ENCODE measurements at regions not wholly inside any gene's neighbourhood (a gene's known extent, or its start where the extent isn't known, plus 50 kb on each side); places are given as distances from the start of the nearest gene placed in this dataset.
"Not testable (repeated sequence)": the region's sequence is repeated elsewhere in the genome, so short reads cannot be mapped to it uniquely, and the experiment has no call there.

- H3K36me3 ChIP-seq (ENCODE audit: insufficient read depth, low read length); H3K4me1 ChIP-seq (ENCODE audit: control insufficient read depth, insufficient read depth, low read length, unreplicated experiment): not testable (repeated sequence)
- peaks cover 57% of the 10 kb centered on the region for H3K27me3 ChIP-seq (ENCODE audit: insufficient read depth, low read length)
Measured at GRCh38 chr20:63134711-63135361, 81.1 kb downstream of the YTHDF1 start.

GRCh38 chr20:63134201-63134612 lies 81.7 kb downstream of the YTHDF1 start:
- no peaks in the 10 kb centered on the region for H3K79me2 ChIP-seq (ENCODE audit: control insufficient read depth, insufficient read depth, low read length, unreplicated experiment)
- H3K27me3 ChIP-seq (ENCODE audit: insufficient read depth, low read length), result peaks cover 58% of the 10 kb centered on the region
- no peak overlapping the region for H2AFZ ChIP-seq (ENCODE audit: low read length, unreplicated experiment)
- no peaks in the 10 kb centered on the region for H3K36me3 ChIP-seq (ENCODE audit: insufficient read depth, low read length)
- no peak overlapping the region for H3K27ac ChIP-seq (ENCODE audit: low read depth, low read length)
- H3K4me3 ChIP-seq (ENCODE audit: low read depth, low read length), result no peak overlapping the region
- no peaks in the 10 kb centered on the region for H3K4me1 ChIP-seq (ENCODE audit: control insufficient read depth, insufficient read depth, low read length, unreplicated experiment)

More at GRCh38 chr20:63134711-63135361, 81.1 kb downstream of the YTHDF1 start:
- not testable (repeated sequence) for H3K79me2 ChIP-seq (ENCODE audit: control insufficient read depth, insufficient read depth, low read length, unreplicated experiment); H3K4me3 ChIP-seq (ENCODE audit: low read depth, low read length); H3K27ac ChIP-seq (ENCODE audit: low read depth, low read length); H2AFZ ChIP-seq (ENCODE audit: low read length, unreplicated experiment)

GRCh38 chr20:63133481-63134091 lies 82.3 kb downstream of the YTHDF1 start:
- H3K79me2 ChIP-seq (ENCODE audit: control insufficient read depth, insufficient read depth, low read length, unreplicated experiment), result no peaks in the 10 kb centered on the region
- H3K4me1 ChIP-seq (ENCODE audit: control insufficient read depth, insufficient read depth, low read length, unreplicated experiment), result no peaks in the 10 kb centered on the region
- no peaks in the 10 kb centered on the region for H3K36me3 ChIP-seq (ENCODE audit: insufficient read depth, low read length)
- H2AFZ ChIP-seq (ENCODE audit: low read length, unreplicated experiment), result no peak overlapping the region
- no peak overlapping the region for H3K27ac ChIP-seq (ENCODE audit: low read depth, low read length)
- peaks cover 57% of the 10 kb centered on the region for H3K27me3 ChIP-seq (ENCODE audit: insufficient read depth, low read length)
- no peak overlapping the region for H3K4me3 ChIP-seq (ENCODE audit: low read depth, low read length)

GRCh38 chr20:63132715-63133471 lies 83.0 kb downstream of the YTHDF1 start:
- no peak overlapping the region for H3K27ac ChIP-seq (ENCODE audit: low read depth, low read length)
- H3K4me3 ChIP-seq (ENCODE audit: low read depth, low read length), result no peak overlapping the region
- H2AFZ ChIP-seq (ENCODE audit: low read length, unreplicated experiment), result no peak overlapping the region
- no peaks in the 10 kb centered on the region for H3K79me2 ChIP-seq (ENCODE audit: control insufficient read depth, insufficient read depth, low read length, unreplicated experiment)
- H3K36me3 ChIP-seq (ENCODE audit: insufficient read depth, low read length), result no peaks in the 10 kb centered on the region
- no peaks in the 10 kb centered on the region for H3K4me1 ChIP-seq (ENCODE audit: control insufficient read depth, insufficient read depth, low read length, unreplicated experiment)
- peaks cover 56% of the 10 kb centered on the region for H3K27me3 ChIP-seq (ENCODE audit: insufficient read depth, low read length)

GRCh38 chr20:63132131-63132714 lies 83.7 kb downstream of the YTHDF1 start:
- Histone ChIP-seq H3K4me3 (ENCODE audit: low read depth, low read length) (no peak overlapping the region), H2AFZ (ENCODE audit: low read length, unreplicated experiment) (no peak overlapping the region), H3K4me1 (ENCODE audit: control insufficient read depth, insufficient read depth, low read length, unreplicated experiment) (no peaks in the 10 kb centered on the region), H3K36me3 (ENCODE audit: insufficient read depth, low read length) (no peaks in the 10 kb centered on the region), H3K79me2 (ENCODE audit: control insufficient read depth, insufficient read depth, low read length, unreplicated experiment) (no peaks in the 10 kb centered on the region), H3K27me3 (ENCODE audit: insufficient read depth, low read length) (peaks cover 55% of the 10 kb centered on the region), H3K27ac (ENCODE audit: low read depth, low read length) (no peak overlapping the region)

GRCh38 chr20:63130658-63131577 lies 85.0 kb downstream of the YTHDF1 start:
- Histone ChIP-seq H3K79me2 (ENCODE audit: control insufficient read depth, insufficient read depth, low read length, unreplicated experiment) (no peaks in the 10 kb centered on the region), H3K4me3 (ENCODE audit: low read depth, low read length) (no peak overlapping the region)

GRCh38 chr20:63129991-63130657 lies 85.8 kb downstream of the YTHDF1 start:
- Histone ChIP-seq H3K79me2 (ENCODE audit: control insufficient read depth, insufficient read depth, low read length, unreplicated experiment) (no peaks in the 10 kb centered on the region), H3K4me3 (ENCODE audit: low read depth, low read length) (no peak overlapping the region), H3K4me1 (ENCODE audit: control insufficient read depth, insufficient read depth, low read length, unreplicated experiment) (no peaks in the 10 kb centered on the region), H3K27ac (ENCODE audit: low read depth, low read length) (no peak overlapping the region), H2AFZ (ENCODE audit: low read length, unreplicated experiment) (no peak overlapping the region), H3K36me3 (ENCODE audit: insufficient read depth, low read length) (no peaks in the 10 kb centered on the region), H3K27me3 (ENCODE audit: insufficient read depth, low read length) (peaks cover 64% of the 10 kb centered on the region)

More at GRCh38 chr20:63130658-63131577, 85.0 kb downstream of the YTHDF1 start:
- no peaks in the 10 kb centered on the region for H3K4me1 ChIP-seq (ENCODE audit: control insufficient read depth, insufficient read depth, low read length, unreplicated experiment)
- H2AFZ ChIP-seq (ENCODE audit: low read length, unreplicated experiment), result no peak overlapping the region
- peaks cover 59% of the 10 kb centered on the region for H3K27me3 ChIP-seq (ENCODE audit: insufficient read depth, low read length)
- no peaks in the 10 kb centered on the region for H3K36me3 ChIP-seq (ENCODE audit: insufficient read depth, low read length)
- H3K27ac ChIP-seq (ENCODE audit: low read depth, low read length), result no peak overlapping the region

- no peak overlapping the region for H3K27ac ChIP-seq (ENCODE audit: low read depth, low read length)
- H3K36me3 ChIP-seq (ENCODE audit: insufficient read depth, low read length), result no peaks in the 10 kb centered on the region
- H3K79me2 ChIP-seq (ENCODE audit: control insufficient read depth, insufficient read depth, low read length, unreplicated experiment), result no peaks in the 10 kb centered on the region
- no peak overlapping the region for H3K4me3 ChIP-seq (ENCODE audit: low read depth, low read length)
- H3K27me3 ChIP-seq (ENCODE audit: insufficient read depth, low read length), result peaks cover 64% of the 10 kb centered on the region
- no peaks in the 10 kb centered on the region for H3K4me1 ChIP-seq (ENCODE audit: control insufficient read depth, insufficient read depth, low read length, unreplicated experiment)
- no peak overlapping the region for H2AFZ ChIP-seq (ENCODE audit: low read length, unreplicated experiment)
Measured at GRCh38 chr20:63129376-63129965, 86.5 kb downstream of the YTHDF1 start.

- Histone ChIP-seq H3K27me3 (ENCODE audit: insufficient read depth, low read length) (peaks cover 64% of the 10 kb centered on the region), H2AFZ (ENCODE audit: low read length, unreplicated experiment) (no peak overlapping the region), H3K79me2 (ENCODE audit: control insufficient read depth, insufficient read depth, low read length, unreplicated experiment) (no peaks in the 10 kb centered on the region), H3K27ac (ENCODE audit: low read depth, low read length) (no peak overlapping the region), H3K4me3 (ENCODE audit: low read depth, low read length) (no peak overlapping the region), H3K36me3 (ENCODE audit: insufficient read depth, low read length) (no peaks in the 10 kb centered on the region), H3K4me1 (ENCODE audit: control insufficient read depth, insufficient read depth, low read length, unreplicated experiment) (no peaks in the 10 kb centered on the region)
Measured at GRCh38 chr20:63128956-63129355, 87.0 kb downstream of the YTHDF1 start.

All from ACC112 (cell line).